Ascending aorta (tissue), 2 donors: ENCODE measurements at regions not wholly inside any gene's neighbourhood (a gene's known extent, or its start where the extent isn't known, plus 50 kb on each side); places are given as distances from the start of the nearest gene placed in this dataset.
"Not testable (repeated sequence)": the region's sequence is repeated elsewhere in the genome, so short reads cannot be mapped to it uniquely, and the experiment has no call there.

Experiments
- DNase-seq, 2 donors: peaks; one replicate each; pipeline ENCODE4 v3.0.0-alpha.2; 2019; ENCODE audit warnings: low spot score in 2 of 2
- H3K27ac ChIP-seq, 2 donors: fragments of 200-600 bp; sonication (generic); one replicate each; pipeline ENCODE4 v1.5.1; 2016 to 2017; ENCODE audit warnings: mild to moderate bottlenecking in 1 of 2
- H3K27me3 ChIP-seq: fragments of 200-600 bp; sonication (generic); one replicate; pipeline ENCODE4 v1.5.1; 2017
- H3K36me3 ChIP-seq, 2 donors: fragments of 200-600 bp; sonication (generic); one replicate each; pipeline ENCODE4 v1.5.1; 2016
- H3K4me1 ChIP-seq, 2 donors: fragments of 200-600 bp; sonication (generic); one replicate each; pipeline ENCODE4 v1.5.1; 2016 to 2017; ENCODE audit warnings: mild to moderate bottlenecking in 1 of 2
- H3K4me3 ChIP-seq, 2 donors: fragments of 200-600 bp; sonication (generic); one replicate each; pipeline ENCODE4 v1.5.1; 2016 to 2017; ENCODE audit warnings: mild to moderate bottlenecking in 1 of 2
- H3K9me3 ChIP-seq, 2 donors: fragments of 200-600 bp; sonication (generic); one replicate each; pipeline ENCODE4 v1.5.1; 2016
- CTCF ChIP-seq, 3 experiments: fragments of 200-600 bp in 2 of 3; fragments of 450-650 bp in 1 of 3; sonication (generic) in 2 of 3; IDR thresholded peaks; one replicate each; pipeline ENCODE4 v1.5.1; 2016 to 2019; ENCODE audit warnings: antibody characterized with exemption in 3 of 3, mild to moderate bottlenecking in 1 of 3, moderate library complexity in 1 of 3
- intact Hi-C: fragments of 100-400 bp; cut with DNase I; formaldehyde crosslinking; loops from one replicate; pipeline ENCODE4 v1.15.1; 2023

GRCh38 chr18:14970027-14970426 is 222.1 kb downstream of the ANKRD30B start:
- intact Hi-C loops: no loop called here
- TF ChIP-seq CTCF (IDR thresholded peaks at IDR 0.05): no peak
- DNase-seq: no peak

GRCh38 chr18:14971461-14972185 is 223.7 kb downstream of the ANKRD30B start:
- TF ChIP-seq CTCF (IDR thresholded peaks at IDR 0.05): no peak
- DNase-seq: no peak
- no peaks in the 10 kb centered on the region for H3K4me1 ChIP-seq
- H3K4me3 ChIP-seq: no peak overlapping the region
- no peaks in the 10 kb centered on the region for H3K36me3 ChIP-seq
- H3K27me3 ChIP-seq: no peaks in the 10 kb centered on the region
- H3K27ac ChIP-seq: no peak overlapping the region
- intact Hi-C loops: no loop called here
- H3K9me3 ChIP-seq: no peaks in the 10 kb centered on the region

More at GRCh38 chr18:14970027-14970426, 222.1 kb downstream of the ANKRD30B start:
- Histone ChIP-seq H3K27me3 (no peaks in the 10 kb centered on the region), H3K4me3 (no peak overlapping the region), H3K36me3 (no peaks in the 10 kb centered on the region), H3K4me1 (no peaks in the 10 kb centered on the region), H3K27ac (no peak overlapping the region), H3K9me3 (no peaks in the 10 kb centered on the region)

GRCh38 chr18:14973421-14973820 is 225.4 kb downstream of the ANKRD30B start:
- H3K4me3 ChIP-seq, DNase-seq, H3K27ac ChIP-seq, H3K9me3 ChIP-seq, H3K36me3 ChIP-seq, H3K4me1 ChIP-seq, H3K27me3 ChIP-seq, intact Hi-C loops: not testable (repeated sequence)

DNA sequence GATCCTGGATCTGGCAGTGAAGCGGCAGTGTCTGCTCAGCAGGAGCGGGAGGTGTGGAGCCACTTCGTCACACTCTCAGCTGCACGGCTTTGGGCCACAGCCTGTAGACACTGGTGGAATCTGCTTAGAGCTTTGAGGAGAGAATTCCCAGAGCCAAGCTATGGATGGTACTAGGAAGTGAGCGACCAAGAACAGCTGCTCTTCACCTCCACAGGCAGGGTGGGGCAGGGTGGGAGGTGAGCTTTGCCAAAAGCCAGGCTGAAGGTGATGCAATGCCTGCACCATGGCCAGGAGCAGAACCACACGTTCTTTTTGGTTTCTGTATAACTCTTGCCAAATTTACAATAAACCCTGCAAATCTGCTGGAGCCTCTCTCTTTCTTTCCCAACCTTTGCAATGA is 226.1 kb downstream of the ANKRD30B start:
- no peak for TF ChIP-seq CTCF (IDR thresholded peaks at IDR 0.05)

DNA sequence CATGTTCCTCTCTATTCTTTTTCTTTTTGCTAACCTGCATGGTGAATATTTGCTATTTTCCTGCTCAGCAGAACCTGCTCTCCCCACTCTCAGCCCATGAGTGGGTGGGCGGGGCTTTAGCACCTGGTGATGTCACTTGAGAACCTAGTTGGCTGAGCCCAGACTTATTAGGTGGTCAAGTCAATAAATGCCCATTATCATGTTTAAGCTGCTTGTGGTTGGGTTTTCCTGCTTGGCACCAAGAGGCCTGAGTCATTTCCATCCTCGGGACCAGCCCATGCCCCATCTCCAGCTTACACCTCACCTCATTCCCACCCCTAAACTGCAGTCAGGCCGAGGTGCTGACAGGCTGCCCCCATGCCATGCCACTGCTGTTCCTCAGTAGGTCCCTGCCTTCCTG is 226.6 kb downstream of the ANKRD30B start:
- Histone ChIP-seq H3K4me1 (no peaks in the 10 kb centered on the region), H3K27ac (no peak overlapping the region), H3K9me3 (no peaks in the 10 kb centered on the region), H3K27me3 (no peaks in the 10 kb centered on the region), H3K36me3 (no peaks in the 10 kb centered on the region), H3K4me3 (no peak overlapping the region)
- no peak for TF ChIP-seq CTCF (IDR thresholded peaks at IDR 0.05)
- intact Hi-C loops: no loop called here
- no peak for DNase-seq

More for the DNA sequence above, 226.1 kb downstream of the ANKRD30B start:
- intact Hi-C loops: no loop called here
- no peaks in the 10 kb centered on the region for H3K27me3 ChIP-seq
- H3K9me3 ChIP-seq: no peaks in the 10 kb centered on the region
- no peak overlapping the region for H3K27ac ChIP-seq
- DNase-seq: no peak
- H3K4me3 ChIP-seq: no peak overlapping the region
- no peaks in the 10 kb centered on the region for H3K36me3 ChIP-seq
- H3K4me1 ChIP-seq: no peaks in the 10 kb centered on the region

DNA sequence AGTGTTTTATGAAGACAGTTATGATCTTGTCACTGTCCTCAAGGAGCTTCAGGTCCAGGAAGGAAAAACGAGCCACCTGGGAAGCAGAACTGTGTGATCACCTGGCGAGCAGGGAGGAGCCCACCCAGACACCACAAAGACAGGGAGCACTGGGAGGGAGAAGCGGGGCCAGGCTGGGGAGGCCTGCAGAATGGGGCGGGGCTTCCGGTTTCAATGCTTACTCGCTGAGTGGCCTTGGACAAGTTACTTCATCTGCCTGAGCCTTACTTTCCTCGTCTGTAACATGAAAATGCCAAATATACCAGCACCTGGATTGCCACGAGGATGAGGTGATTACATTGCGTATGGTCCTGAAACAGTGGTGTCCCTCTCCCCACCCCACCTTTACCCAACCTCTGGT is 227.5 kb downstream of the ANKRD30B start:
- Histone ChIP-seq H3K9me3 (no peaks in the 10 kb centered on the region), H3K27me3 (no peaks in the 10 kb centered on the region), H3K27ac (no peak overlapping the region), H3K4me1 (no peaks in the 10 kb centered on the region), H3K4me3 (no peak overlapping the region), H3K36me3 (no peaks in the 10 kb centered on the region)
- DNase-seq: no peak
- no peak for TF ChIP-seq CTCF (IDR thresholded peaks at IDR 0.05)
- intact Hi-C loops: no loop called here
